HG02840 (cell line): ENCODE measurements at regions not wholly inside any gene's neighbourhood (a gene's known extent, or its start where the extent isn't known, plus 50 kb on each side); places are given as distances from the start of the nearest gene placed in this dataset.
"Not testable (repeated sequence)": the region's sequence is repeated elsewhere in the genome, so short reads cannot be mapped to it uniquely, and the experiment has no call there.

ENCODE experiments used
- ATAC-seq: cut with Tn5 transposase; IDR thresholded peaks from one replicate; pipeline ENCODE4 v1.9.1; 2021; ENCODE audit warnings: mild to moderate bottlenecking, moderate library complexity, moderate number of reproducible peaks; ENCODE audit not compliant: unreplicated experiment, low FRiP score

- no peak for ATAC-seq
Observed at GRCh38 chr4:20196476-20196875, 55.2 kb upstream of the SLIT2 start.

GRCh38 chr4:20195071-20195885, 56.4 kb upstream of the SLIT2 start:
- ATAC-seq = no peak

DNA sequence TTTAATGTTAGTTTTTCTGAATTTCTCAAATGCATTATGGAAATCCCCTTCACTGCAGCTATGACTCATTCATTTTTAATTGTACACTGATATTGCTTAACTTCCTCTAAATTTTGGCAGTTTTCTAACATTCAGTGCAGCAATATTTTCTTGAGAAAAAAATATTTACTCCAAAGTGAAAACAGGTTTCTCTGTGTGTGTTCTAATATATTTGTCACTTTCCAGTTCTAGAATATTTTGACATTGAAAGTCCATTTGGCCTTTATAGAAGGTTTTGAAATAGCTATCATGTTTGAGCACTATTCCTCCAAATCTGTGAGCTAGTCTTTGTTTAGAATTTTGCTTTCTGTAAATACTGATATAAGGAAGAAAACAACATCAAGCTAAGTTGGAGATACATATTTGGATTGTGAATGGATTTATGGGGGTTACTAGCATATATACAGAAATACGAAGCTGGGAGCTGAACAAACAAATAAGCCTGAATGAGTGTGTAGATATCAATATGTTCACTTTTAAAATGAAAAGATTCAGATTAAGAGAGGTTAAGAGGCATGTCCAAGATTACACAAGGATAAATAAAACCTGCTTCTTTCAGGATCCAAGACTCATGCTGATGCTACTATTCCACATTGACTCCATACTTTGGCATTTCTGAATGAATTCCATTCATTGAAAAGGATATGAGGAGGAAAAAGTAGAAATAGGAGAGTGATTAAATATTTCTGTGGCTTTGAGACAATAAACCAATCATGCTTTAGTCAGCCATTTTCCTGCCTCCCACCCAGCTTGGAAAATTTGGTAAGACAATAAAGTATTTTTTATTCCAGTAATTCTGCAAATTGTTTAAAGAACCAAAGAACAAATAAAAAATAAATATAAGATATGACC, 57.3 kb upstream of the SLIT2 start:
- no peak for ATAC-seq

DNA sequence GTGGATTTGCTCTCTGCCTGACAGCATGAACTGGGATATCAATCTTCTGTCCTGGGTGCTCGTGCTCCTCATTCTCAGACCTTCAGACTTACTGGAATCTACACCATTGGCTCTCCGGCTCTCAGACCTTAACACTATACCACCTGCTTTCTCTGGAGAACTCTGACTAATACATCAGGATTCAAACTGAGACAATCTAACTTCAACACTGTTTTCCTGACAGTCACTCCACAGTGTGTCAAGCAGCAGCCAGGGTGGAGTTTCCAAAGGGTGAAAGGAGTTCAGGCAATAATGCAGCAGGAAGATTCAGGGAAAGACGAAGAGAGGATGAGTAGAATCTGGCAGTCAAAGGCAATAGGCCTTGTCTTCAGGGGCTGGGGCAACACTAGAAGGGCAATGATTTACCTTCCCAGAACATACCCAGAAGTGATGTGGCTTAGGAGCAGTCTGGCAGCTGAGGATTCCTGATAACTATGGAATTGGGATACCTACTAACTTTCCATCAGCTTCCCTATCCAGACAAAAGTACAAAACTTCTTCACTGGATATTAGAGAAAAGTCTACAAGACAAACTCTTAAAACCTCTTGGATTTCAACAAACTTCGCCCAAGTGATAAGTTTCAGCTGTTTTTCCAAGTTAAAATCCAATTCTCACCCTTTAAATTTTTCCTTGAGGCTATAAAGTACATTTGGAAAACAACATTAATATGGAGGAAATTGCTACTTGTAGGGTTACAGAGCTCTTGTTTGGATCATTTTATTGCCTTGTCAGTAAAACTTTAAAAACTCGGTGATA, 58.4 kb upstream of the SLIT2 start:
- no peak for ATAC-seq

GRCh38 chr4:20192736-20193135, 59.0 kb upstream of the SLIT2 start:
- no peak for ATAC-seq

GRCh38 chr4:20185103-20185502, 66.6 kb upstream of the SLIT2 start:
- ATAC-seq = no peak

DNA sequence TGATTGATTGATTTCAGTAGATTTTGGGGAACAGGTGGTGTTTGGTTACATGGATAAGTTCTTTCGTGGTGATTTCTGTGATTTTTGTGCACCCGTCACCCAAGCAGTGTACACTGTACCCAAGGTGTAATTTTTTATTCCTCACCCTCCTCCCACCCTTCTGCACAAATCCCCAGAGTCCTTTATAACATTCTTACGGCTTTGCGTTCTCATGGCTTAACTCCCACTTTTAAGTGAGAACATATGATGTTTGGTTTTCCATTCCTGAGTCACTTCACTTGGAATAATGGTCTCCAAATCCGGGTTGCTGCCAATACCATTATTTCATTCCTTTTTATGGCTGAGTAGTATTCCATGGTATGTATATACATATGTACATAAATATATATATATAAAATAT, 68.6 kb upstream of the SLIT2 start:
- not testable (repeated sequence) for ATAC-seq

- ATAC-seq = no peak
Observed at GRCh38 chr4:20181926-20182325, 69.8 kb upstream of the SLIT2 start.

GRCh38 chr4:20180509-20180908, 71.2 kb upstream of the SLIT2 start:
- ATAC-seq = no peak

DNA sequence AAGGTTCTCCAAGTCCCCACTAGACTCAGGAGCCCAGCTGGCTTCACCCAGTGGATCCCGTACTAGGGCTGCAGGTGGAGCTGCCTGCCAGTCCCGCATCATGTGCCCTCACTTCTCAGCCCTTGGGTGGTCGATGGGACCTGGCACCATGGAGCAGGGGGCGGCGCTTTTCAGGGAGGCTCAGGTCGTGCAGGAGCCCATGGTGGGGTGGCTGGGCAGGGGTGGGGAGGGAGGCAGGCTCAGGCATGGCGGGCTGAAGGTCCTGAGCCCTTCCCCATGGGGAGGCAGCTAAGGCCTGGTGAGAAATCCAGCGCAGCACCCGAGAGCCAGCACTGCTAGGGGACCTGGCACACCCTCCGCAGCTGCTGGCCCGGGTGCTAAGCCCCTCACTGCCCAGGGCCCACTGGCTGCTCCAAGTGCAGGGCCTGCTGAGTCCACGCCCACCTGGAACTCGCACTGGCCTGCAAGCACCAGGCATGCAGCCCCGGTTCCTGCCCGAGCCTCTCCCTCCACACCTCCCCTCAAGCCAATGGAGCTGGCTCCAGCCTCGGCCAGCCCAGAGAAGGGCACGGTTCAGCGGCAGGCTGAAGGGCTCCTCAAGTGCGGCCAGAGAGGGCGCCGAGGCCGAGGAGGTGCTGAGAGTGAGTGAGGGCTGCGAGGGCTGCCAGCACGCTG, 72.7 kb upstream of the SLIT2 start:
- ATAC-seq = no peak

DNA sequence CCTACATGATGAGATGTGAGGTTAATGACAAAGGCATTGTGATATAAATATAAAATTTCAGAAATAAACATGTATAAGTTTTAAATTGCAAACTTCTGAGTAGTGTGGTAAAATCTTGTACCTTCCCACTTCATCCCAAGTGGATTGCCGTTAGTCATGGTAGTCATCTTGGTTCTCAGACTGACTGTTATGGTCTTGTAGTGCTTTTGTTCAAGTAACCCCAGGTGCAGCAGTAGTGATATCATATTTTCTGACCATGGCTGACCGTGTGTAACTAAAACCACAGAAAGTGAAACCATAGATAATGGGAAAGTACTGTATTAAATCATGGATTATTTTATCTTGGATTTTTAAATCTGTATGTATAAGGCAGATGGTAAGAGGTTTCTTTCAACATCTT, 74.8 kb upstream of the SLIT2 start:
- ATAC-seq = no peak

GRCh38 chr4:20172070-20172760, 79.5 kb upstream of the SLIT2 start:
- no peak for ATAC-seq

DNA sequence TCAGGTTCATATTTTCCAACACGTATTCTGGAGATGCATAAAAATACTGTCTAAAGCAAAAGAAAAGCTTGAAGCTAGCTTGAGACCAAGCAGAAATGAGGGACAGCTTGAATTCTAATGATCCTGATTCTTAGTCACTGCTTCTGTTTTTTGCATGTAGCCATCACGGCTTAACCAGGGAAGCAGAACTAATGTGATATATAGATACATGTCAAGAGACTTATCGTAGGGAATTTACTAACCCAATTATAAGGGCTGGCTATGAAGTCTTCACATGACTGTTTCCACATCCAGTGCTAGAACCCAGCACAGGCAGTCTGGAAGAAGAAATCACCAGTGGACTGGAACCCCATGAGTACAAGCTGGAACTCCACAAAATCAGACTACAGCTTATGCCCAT, 85.2 kb upstream of the SLIT2 start:
- ATAC-seq = no peak

DNA sequence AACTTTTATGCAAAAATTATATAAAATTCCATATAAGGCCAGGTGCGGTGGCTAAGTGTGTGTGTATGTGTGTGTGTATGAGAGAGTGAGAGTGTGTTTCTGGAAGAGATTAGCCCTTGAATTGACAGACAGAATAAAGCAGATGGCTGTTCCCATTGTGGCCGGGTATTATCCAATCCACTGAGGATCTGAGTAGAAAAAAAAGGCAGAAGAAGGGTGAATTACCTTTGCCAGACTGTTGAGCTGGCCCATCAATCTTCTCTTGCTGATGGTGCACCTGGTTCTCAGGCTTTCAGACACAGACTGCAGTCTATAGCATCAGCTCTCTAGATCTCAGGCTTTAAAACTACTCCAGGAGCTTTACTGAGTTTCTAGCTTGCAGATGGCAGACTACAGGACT, 92.2 kb upstream of the SLIT2 start:
- no peak for ATAC-seq

GRCh38 chr4:20158195-20158594, 93.5 kb upstream of the SLIT2 start:
- no peak for ATAC-seq

DNA sequence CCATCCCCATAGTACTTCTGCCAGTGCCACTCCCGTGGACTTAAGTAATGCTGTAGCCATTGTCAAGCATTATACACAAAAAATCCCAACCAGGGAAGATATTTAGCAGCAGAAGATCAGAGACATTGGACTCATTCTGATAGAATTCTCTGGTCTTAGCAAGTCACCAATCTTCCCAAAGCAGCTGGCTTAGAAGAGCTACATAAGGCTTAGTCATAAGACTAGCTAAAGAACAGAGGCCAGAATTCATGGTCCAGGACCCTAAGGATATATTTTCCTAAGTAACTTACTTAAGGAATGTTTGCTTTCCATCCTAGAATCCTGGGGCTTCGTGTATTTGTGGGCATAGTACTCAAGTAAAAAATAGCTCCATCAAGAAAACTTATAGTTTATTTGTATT, 100.3 kb upstream of the SLIT2 start:
- ATAC-seq = no peak

DNA sequence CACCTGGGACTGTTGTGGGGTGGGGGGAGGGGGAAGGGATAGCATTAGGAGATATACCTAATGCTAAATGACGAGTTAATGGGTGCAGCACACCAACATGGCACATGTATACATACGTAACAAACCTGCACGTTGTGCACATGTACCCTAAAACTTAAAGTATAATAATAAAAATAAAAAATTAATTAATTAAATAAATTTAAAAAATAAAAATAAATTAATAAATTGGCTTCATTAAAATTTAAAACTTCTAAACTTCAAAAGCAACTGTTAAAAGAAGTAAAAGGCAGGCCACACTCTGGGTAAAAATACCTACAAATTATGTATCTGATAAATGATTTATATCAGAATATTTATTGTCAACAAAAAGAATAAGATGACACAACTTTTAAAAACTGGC, 102.6 kb upstream of the SLIT2 start:
- not testable (repeated sequence) for ATAC-seq

- ATAC-seq = no peak
Observed at GRCh38 chr4:20137176-20137575, 114.5 kb upstream of the SLIT2 start.

DNA sequence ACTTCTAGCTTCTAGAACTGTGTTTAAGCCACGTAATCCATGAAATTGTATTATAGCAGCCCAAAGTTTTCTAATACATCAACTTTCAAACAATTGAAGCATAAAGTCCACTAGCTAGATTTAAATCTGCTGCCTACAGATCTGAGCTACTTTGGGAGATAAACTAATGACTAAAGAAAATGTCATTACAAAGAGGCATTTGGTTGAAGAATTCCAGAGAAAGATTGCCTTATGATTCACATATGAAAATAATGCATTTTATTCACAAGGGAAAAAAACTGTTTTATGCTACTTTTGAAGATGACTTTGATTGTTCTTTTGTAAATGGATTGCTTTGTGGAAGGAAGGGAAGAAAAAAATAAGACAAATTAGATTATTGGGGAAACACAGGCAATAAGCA, 124.1 kb upstream of the SLIT2 start:
- no peak for ATAC-seq

DNA sequence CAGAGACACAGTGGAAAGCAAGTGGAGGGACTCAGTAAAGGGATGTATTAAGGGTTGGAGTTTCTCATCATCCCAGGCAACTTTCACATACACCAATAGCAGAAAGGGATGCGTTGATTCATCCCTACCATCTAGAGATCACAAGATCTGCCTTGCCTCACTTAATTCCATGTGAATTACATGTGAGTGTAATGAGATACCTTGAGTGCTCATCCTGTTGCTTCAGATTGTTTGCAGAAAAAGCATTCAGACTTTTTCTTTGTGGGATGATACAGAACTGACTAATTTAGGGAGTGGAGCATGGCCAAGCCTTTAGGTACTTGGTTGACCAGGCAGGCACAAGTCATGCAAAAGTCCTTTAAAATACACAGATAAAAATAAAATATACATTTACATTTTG, 124.8 kb upstream of the SLIT2 start:
- ATAC-seq = no peak
